ENCODE measurements at regions not wholly inside any gene's neighbourhood (a gene's known extent, or its start where the extent isn't known, plus 50 kb on each side); places are given as distances from the start of the nearest gene placed in this dataset.

GRCh38 chr10:111579473-111579872, 502.6 kb downstream of the ADRA2A start:
- TF ChIP-seq CTCF (IDR thresholded peaks at IDR 0.05) (no peak), POLR2A (IDR thresholded peaks at IDR 0.05) (no peak)

Data from upper lobe of left lung (tissue), 4 donors.